ENCODE measurements at regions not wholly inside any gene's neighbourhood (a gene's known extent, or its start where the extent isn't known, plus 50 kb on each side); places are given as distances from the start of the nearest gene placed in this dataset.
"Not testable (repeated sequence)": the region's sequence is repeated elsewhere in the genome, so short reads cannot be mapped to it uniquely, and the experiment has no call there.

DNA sequence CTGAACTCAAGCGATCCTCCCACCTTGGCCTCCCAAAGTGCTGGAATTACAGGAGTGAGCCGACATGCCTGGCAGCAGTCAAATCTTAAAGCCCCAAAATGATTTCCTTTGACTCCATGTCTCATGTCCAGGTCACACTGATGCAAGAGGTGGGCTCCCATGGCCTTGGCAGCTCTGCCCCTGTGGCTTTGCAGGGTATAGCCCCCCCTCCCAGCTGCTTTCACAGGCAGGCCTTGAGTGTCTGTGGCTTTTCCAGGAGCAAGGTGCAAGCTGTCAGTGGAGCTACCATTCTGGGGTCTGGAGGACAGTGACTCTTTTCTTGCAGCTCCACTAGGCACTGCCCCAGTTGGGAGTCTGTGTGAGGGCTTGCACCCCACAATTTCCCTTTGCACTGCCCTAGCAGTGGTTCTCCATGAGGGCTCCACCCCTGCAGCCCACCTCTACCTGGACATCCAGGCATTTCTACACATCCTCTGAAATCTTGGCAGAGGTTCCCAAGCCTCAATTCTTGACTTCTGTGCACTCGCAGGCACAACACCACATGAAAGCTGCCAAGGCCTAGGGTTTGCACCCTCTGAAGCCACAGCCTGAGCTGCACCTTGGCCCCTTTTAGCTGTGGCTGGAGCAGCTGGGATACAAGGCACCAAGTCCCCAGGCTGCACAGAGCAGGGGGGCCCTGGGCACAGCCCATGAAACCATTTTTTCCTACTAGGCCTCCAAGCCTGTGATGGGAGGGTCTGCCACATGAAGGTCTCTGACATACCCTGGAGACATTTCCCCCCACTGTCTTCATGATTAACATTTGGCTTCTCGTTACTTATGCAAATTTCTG, 79.3 kb upstream of the ARL4D start:
- no peak for DNase-seq (ENCODE audit: low read depth, low spot score)

DNA sequence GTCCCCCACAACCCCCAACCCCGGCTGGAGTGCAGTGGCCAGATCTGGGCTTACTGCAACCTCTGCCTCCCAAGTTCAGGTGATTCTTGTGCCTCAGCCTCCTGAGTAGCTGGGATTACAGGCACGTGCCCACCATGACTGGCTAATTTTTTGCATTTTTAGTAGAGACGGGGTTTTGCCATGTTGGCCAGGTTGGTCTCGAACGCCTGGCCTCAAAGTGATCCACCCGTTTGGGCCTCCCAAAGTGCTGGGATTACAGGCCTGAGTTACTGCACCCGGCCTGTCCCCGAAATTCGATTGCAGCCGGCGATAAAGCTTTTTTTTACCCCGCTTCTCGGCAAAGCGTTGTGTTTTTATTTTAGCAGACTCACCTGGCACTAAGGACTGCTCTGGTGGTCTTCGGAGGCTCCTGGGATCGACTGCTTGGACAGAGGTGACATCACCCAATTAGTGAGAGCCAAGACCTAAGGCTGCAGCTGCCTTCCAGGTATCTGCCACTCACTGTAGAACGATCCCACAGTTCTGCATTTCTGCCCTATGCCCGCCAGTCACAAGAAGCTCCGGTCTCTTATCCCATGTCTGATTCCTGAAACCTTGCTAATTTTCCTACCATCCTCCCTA, 82.2 kb upstream of the ARL4D start:
- H3K4me3 ChIP-seq (ENCODE audit: low read length) = no peak overlapping the region
- DNase-seq (ENCODE audit: low read depth, low spot score) = no peak

More for the DNA sequence above, 79.3 kb upstream of the ARL4D start:
- no peak overlapping the region for H3K4me3 ChIP-seq (ENCODE audit: low read length)

DNA sequence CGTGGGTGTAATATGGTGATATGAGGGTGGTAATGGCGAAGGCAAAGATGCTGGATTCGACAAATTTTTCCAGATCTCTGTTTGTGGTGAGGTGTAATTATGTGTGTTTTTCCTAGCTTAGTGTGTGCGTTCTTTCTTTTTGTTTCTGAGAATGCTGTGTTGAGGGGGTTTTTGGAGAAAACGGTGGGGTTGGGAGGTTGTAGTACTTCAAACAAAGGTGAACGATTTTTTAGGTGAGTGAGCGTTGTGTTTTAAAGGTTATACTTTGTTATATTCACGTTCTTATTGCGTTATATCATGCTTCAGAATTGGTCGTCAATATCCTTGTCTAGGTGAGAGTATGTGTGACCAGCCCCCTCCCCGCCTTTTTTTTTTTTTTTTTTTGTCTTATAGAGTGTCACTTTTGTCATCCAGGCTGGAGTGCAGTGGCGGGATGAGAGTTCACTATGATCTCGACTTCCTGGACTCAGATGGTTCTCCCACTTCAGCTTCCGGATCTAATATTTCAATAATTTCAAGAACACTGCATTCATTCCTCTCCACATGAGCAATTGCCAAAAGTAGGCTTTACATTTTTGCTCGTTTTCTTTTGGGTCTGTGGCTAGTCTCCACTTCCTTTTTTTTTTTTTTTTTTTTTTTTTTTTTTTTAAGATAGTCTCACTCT, 82.2 kb upstream of the RNU2-1 start:
- no peak overlapping the region for H3K4me3 ChIP-seq (ENCODE audit: low read length)

DNA sequence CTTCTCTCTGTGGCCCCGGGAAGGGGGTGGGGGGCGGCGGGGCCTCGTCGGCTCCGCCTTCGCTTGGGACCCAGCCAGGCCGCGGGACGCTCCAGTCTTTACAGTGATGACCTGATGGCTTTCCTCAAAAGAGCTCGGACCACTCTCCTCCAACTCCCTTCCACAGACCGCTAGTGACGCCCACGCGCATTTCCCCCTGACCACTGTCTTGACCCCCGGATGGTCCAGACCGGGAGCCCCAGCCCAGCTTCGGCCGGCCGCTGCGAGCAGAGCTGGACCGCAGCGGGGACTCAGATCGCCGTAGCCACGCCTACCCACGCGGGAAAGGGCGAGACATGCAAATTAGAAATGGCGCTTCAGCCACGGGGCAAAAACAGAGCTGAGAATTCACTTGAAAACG, 81.6 kb upstream of the RNU2-1 start:
- DNase-seq (ENCODE audit: low read depth, low spot score) = no peak
- H3K4me3 ChIP-seq (ENCODE audit: low read length) = no peak overlapping the region

More for the DNA sequence above, 82.2 kb upstream of the RNU2-1 start:
- DNase-seq (ENCODE audit: low read depth, low spot score) = no peak

DNA sequence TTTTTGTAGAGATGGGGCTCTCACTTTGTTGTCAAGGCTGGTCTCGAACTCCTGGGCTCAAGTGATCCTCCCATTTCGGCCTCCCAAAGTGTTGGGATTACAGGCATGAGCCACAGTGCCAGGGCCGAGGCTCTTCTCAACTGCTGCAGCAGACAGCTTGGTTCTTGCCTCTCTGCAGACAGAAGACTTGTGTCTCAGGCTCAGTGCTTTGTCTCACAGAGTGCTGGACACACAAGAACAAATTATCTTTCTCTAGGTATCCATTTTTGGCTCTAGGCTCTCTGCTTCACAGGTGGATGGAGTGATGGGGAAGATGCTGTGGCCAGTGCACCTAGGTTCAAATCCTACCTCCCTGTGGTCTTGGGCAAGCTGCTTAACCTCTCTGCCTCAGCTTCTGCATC, 80.8 kb upstream of the RNU2-1 start:
- no peak overlapping the region for H3K4me3 ChIP-seq (ENCODE audit: low read length)
- DNase-seq (ENCODE audit: low read depth, low spot score) = no peak

DNA sequence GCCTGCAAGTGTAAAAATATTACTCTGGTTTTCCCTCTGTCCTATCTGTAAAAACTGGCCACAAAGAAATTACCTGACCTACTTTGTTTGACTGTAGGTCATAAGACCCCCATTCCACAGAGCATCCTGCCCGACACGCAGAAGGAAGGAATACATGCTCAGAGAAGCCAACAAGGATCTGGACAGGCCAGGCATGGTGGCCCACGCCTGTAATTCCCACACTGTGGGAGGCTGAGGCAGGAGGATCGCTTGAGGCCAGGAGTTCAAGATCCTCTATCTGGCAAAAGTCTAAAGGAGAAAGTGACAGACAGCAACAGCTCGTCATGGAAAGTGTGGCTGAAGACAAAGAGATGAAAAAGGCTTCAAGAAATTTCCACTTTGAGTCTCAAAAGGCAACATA, 78.2 kb upstream of the RNU2-1 start:
- DNase-seq (ENCODE audit: low read depth, low spot score) = no peak
- no peak overlapping the region for H3K4me3 ChIP-seq (ENCODE audit: low read length)

DNA sequence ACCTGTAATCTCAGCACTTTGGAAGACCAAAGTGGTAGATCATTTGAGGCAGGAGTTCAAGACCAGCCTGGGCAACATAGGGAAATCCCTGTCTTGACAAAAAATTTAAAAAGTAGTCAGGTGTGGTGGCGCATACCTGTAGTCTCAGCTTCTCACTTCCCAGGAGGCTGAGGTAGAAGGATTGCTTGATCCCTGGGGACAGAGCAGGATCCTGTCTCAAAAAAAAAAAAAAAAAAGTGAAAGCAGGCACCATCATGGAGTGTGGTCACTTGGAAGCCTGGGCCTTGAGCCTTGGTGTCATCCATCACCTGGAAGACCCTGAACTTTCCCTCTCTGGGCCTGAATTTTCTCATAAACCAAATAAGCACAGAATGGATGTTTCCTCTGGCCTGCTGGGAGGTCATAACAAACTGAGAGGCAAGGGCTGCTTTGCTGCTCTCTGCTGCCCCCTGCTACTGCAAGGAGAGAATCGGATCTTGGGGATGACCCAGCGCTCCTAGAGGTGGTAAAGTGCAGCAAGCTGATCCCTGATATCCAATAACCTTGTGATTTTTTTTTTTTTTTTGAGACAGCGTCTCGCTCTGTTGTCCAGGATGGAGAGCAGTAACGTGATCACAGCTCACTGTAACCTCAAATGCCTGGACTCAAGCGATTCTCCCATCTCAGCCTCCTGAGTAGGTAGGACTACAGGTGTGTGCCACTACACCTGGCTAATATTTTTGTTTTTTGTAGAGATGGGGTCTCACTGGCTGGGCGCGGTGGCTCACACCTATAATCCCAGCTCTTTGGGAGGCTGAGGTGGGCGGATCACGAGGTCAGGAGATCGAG, 75.9 kb upstream of the RNU2-1 start:
- DNase-seq (ENCODE audit: low read depth, low spot score) = no peak
- H3K4me3 ChIP-seq (ENCODE audit: low read length) = no peak overlapping the region

DNA sequence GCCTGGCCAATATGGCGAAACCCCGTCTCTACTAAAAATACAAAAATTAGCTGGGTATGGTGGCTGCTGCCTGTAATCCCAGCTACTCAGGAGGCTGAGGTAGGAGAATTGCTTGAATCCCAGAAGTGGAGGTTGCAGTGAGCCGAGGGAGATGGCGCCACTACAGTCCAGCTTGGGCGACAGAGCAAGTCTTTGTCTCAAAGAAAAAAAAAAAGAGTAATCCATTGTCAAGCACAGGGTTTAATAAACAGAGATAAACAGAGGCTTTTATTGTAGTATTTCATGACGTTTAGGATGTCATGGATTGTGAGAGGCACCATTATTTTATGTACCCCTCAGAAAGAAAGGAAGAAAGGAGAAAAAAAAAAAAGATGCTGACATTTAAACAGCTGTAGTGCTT, 75.2 kb upstream of the RNU2-1 start:
- DNase-seq (ENCODE audit: low read depth, low spot score) = no peak
- H3K4me3 ChIP-seq (ENCODE audit: low read length) = no peak overlapping the region

DNA sequence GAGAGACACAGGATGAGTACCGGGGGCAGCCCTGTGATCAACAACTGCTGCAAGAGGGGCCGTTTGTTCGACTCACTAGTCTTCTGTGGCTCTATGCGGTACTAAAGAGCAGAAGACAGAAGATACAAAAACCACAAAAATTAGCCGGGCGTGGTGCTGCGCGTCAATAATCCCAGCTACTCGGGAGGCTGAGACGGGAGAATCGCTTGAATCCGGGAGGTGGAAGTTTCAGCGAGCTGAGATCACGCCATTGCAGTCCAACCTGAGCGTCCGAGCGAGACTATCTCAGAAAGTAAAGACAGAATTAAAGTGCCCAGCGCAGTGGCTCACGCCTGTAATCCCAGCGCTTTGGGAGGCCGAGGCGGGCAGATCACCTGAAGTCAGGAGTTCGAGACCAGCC, 71.0 kb upstream of the RNU2-1 start:
- DNase-seq (ENCODE audit: low read depth, low spot score) = not testable (repeated sequence)

DNA sequence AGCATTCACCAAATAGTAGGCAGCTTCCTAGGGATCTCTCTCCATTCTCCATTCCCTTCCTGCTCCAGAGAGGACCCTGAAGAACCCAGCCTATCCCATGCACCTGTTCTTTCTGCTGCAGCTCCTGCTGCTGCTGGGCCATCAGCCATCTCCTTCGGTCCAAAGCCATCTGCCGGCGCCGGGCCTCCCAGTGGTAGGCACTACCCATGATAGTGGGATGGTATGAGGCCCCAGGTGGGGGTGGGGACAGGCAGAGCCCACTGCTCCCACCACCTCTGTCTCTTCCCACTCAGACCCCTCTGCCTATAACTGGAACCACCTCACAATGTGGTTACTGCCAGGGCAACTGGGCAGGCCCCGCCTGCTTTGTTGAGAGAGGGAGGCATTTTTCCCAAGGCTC, 69.3 kb upstream of the RNU2-1 start:
- not testable (repeated sequence) for DNase-seq (ENCODE audit: low read depth, low spot score); H3K4me3 ChIP-seq (ENCODE audit: low read length)

More for the DNA sequence above, 71.0 kb upstream of the RNU2-1 start:
- not testable (repeated sequence) for H3K4me3 ChIP-seq (ENCODE audit: low read length)

DNA sequence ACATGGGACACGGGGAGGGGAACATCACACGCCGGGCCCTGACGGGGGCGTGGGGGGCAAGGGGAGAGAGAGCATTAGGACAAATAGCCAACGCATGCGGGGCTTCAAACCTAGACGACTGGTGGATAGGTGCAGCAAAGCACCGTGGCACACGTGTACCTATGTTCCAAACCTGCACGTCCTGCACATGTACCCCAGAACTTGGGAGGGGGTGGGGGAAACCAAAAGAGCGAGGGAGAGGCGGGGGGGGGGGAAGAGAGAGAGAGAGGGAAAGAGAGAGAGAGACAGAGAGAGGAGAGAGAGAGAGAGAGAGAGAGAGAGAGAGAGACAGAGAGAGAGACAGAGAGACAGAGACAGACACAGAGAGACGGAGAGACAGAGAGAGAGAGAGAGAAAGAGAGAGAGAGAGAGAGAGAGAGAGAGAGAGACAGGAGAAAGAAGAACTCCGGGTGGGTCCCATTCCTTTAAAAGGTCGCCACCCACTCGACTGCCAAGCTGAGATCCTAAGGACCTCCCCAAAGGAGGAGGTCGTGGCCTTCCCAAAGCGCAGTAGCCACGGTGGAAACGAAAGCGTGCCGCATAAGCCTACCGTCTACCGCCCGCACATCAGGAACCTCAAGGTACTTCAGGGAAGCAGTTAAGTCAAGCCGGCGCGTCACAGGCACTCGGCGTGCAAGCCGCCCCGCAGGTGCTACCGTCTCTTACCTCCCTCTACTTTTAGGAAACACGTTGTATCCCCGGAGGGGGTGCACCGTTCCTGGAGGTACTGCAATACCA, 65.7 kb upstream of the RNU2-1 start:
- not testable (repeated sequence) for H3K4me3 ChIP-seq (ENCODE audit: low read length); DNase-seq (ENCODE audit: low read depth, low spot score)

DNA sequence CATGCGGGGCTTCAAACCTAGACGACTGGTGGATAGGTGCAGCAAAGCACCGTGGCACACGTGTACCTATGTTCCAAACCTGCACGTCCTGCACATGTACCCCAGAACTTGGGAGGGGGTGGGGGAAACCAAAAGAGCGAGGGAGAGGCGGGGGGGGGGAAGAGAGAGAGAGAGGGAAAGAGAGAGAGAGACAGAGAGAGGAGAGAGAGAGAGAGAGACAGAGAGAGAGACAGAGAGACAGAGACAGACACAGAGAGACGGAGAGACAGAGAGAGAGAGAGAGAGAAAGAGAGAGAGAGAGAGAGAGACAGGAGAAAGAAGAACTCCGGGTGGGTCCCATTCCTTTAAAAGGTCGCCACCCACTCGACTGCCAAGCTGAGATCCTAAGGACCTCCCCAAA, 55.9 kb upstream of the RNU2-1 start:
- DNase-seq (ENCODE audit: low read depth, low spot score); H3K4me3 ChIP-seq (ENCODE audit: low read length): not testable (repeated sequence)

DNA sequence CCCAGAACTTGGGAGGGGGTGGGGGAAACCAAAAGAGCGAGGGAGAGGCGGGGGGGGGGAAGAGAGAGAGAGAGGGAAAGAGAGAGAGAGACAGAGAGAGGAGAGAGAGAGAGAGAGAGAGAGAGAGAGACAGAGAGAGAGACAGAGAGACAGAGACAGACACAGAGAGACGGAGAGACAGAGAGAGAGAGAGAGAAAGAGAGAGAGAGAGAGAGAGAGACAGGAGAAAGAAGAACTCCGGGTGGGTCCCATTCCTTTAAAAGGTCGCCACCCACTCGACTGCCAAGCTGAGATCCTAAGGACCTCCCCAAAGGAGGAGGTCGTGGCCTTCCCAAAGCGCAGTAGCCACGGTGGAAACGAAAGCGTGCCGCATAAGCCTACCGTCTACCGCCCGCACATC, 49.8 kb upstream of the RNU2-1 start:
- H3K4me3 ChIP-seq (ENCODE audit: low read length); DNase-seq (ENCODE audit: low read depth, low spot score): not testable (repeated sequence)
